A673 (cell line): ENCODE measurements at regions not wholly inside any gene's neighbourhood (a gene's known extent, or its start where the extent isn't known, plus 50 kb on each side); places are given as distances from the start of the nearest gene placed in this dataset.

Experiments used
- BruUV-seq: library from RNA; stranded (reverse); fragments of 400-500 nt; replicated peaks from 2 replicates; lab custom pipeline; 2021; lab: Mats Ljungman, UMichigan
- CTCF ChIA-PET: fragments of 300-600 bp; sonication (Branson Sonifier 250); formaldehyde crosslinking; loops from one replicate; lab custom pipeline; 2022; ENCODE audit warnings: antibody characterized with exemption; lab: Charles Lee
- POLR2A ChIA-PET: fragments of 300-600 bp; sonication (Branson Sonifier 250); formaldehyde crosslinking; loops from one replicate; lab custom pipeline; 2022; ENCODE audit warnings: antibody characterized with exemption; ENCODE audit not compliant: low non-redundant PET; lab: Charles Lee
- DNase-seq: peaks from one replicate; pipeline ENCODE4 v3.0.0-alpha.2; 2015; ENCODE audit warnings: low spot score
- H3K27ac ChIP-seq: fragments of 200-600 bp; sonication (generic); 2 replicates; pipeline ENCODE4 v1.5.1; 2016; ENCODE audit warnings: mixed run types, low read depth, mild to moderate bottlenecking, mixed read lengths, antibody characterized with exemption, low read length; ENCODE audit not compliant: poor library complexity, severe bottlenecking
- H3K27me3 ChIP-seq: fragments of 200-600 bp; sonication (generic); replicated peaks from 2 replicates; pipeline ENCODE4 v1.6.1; 2017; ENCODE audit warnings: mixed run types, low read depth, mild to moderate bottlenecking, mixed read lengths, antibody characterized with exemption, low read length; ENCODE audit not compliant: insufficient read depth, poor library complexity
- H3K36me3 ChIP-seq: fragments of 200-600 bp; sonication (generic); 2 replicates; pipeline ENCODE4 v1.6.1; 2016; ENCODE audit warnings: mixed run types, mild to moderate bottlenecking, mixed read lengths, antibody characterized with exemption, low read length; ENCODE audit not compliant: insufficient read depth, poor library complexity, severe bottlenecking
- H3K4me1 ChIP-seq: fragments of 200-600 bp; sonication (generic); 2 replicates; pipeline ENCODE4 v1.6.1; 2017; ENCODE audit warnings: mixed run types, mild to moderate bottlenecking, mixed read lengths, antibody characterized with exemption, low read length; ENCODE audit not compliant: insufficient read depth, poor library complexity, severe bottlenecking
- H3K4me3 ChIP-seq: fragments of 200-600 bp; sonication (generic); 2 replicates; pipeline ENCODE4 v1.5.1; 2016; ENCODE audit warnings: low read depth, mixed run types, mild to moderate bottlenecking, mixed read lengths, low read length; ENCODE audit not compliant: poor library complexity, severe bottlenecking
- H3K9me3 ChIP-seq: fragments of 200-600 bp; sonication (generic); 2 replicates; pipeline ENCODE4 v1.6.1; 2016; ENCODE audit warnings: mixed run types, low read depth, mild to moderate bottlenecking, mixed read lengths, antibody characterized with exemption, low read length; ENCODE audit not compliant: poor library complexity, severe bottlenecking
- CTCF ChIP-seq: fragments of 300-800, 200-600 bp; sonication (generic); conservative IDR thresholded peaks from 2 replicates; pipeline ENCODE4 v1.5.1; 2017; ENCODE audit warnings: low read depth, mild to moderate bottlenecking, antibody characterized with exemption, low read length, moderate library complexity, mixed read lengths
- EZH2 ChIP-seq: fragments of 200-600 bp; sonication (generic); IDR thresholded peaks from 2 replicates; pipeline ENCODE4 v1.6.1; 2017; ENCODE audit warnings: borderline replicate concordance, low read depth, mild to moderate bottlenecking, mixed read lengths, antibody characterized with exemption, low read length; ENCODE audit not compliant: poor library complexity, severe bottlenecking
- intact Hi-C: fragments of 100-400 bp; cut with micrococcal nuclease; formaldehyde crosslinking; loops from one replicate; pipeline ENCODE4 v1.10.0; 2022; ENCODE audit not compliant: unreplicated experiment

- DNase-seq, result no peak
- Histone ChIP-seq H3K4me3 (no peak overlapping the region), H3K27ac (no peak overlapping the region), H3K4me1 (peaks cover 8% of the 10 kb centered on the region), H3K9me3 (no peaks in the 10 kb centered on the region), H3K27me3 (no peaks in the 10 kb centered on the region), H3K36me3 (no peaks in the 10 kb centered on the region)
- CTCF ChIA-PET, result no interaction called here
- no TSS peak for BruUV-seq
- POLR2A ChIA-PET, result no interaction called here
- intact Hi-C loops, result no loop called here
- TF ChIP-seq EZH2, result no peak
- TF ChIP-seq CTCF, result no peak
These were observed 130.1 kb downstream of the TLR5 start for GRCh38 chr1:223012938-223013337.

GRCh38 chr1:223014142-223014873 is 128.7 kb downstream of the TLR5 start:
- POLR2A ChIA-PET, result no interaction called here
- Histone ChIP-seq H3K4me1 (peaks cover 8% of the 10 kb centered on the region), H3K27ac (no peak overlapping the region), H3K9me3 (no peaks in the 10 kb centered on the region), H3K27me3 (no peaks in the 10 kb centered on the region), H3K36me3 (no peaks in the 10 kb centered on the region), H3K4me3 (no peak overlapping the region)
- DNase-seq, result no peak
- intact Hi-C loops, result no loop called here
- TF ChIP-seq EZH2 (no peak), CTCF (no peak)
- CTCF ChIA-PET, result no interaction called here
- no TSS peak for BruUV-seq

- BruUV-seq, result no TSS peak
- no peak overlapping the region for H3K4me3 ChIP-seq
- no peaks in the 10 kb centered on the region for H3K36me3 ChIP-seq
- intact Hi-C loops, result no loop called here
- H3K27ac ChIP-seq, result no peak overlapping the region
- H3K4me1 ChIP-seq, result peaks cover 2% of the 10 kb centered on the region
- ChIA-PET CTCF (no interaction called here), POLR2A (no interaction called here)
- no peaks in the 10 kb centered on the region for H3K27me3 ChIP-seq
- DNase-seq, result no peak
- TF ChIP-seq EZH2 (no peak), CTCF (no peak)
- no peaks in the 10 kb centered on the region for H3K9me3 ChIP-seq
These were observed 126.7 kb downstream of the TLR5 start for GRCh38 chr1:223016381-223016780.
